Breast epithelium (tissue), 4 donors: ENCODE measurements at regions not wholly inside any gene's neighbourhood (a gene's known extent, or its start where the extent isn't known, plus 50 kb on each side); places are given as distances from the start of the nearest gene placed in this dataset.

Source experiments
- DNase-seq, 2 donors: peaks; one replicate each; pipeline ENCODE4 v3.0.0-alpha.2; 2019; ENCODE audit warnings: low spot score in 2 of 2
- H3K27ac ChIP-seq, 2 donors: fragments of 200-600 bp; sonication (generic) in 1 of 2; one replicate each; pipeline ENCODE4 v1.5.1; 2016 to 2019; ENCODE audit warnings: mild to moderate bottlenecking in 1 of 2
- H3K27me3 ChIP-seq, 2 donors: fragments of 200-600 bp; sonication (generic) in 1 of 2; one replicate each; pipeline versions ENCODE4 v1.5.1 to v1.6.0; 2017 to 2019; ENCODE audit warnings: control low read depth in 1 of 2, mild to moderate bottlenecking in 1 of 2
- H3K36me3 ChIP-seq: fragments of 200-600 bp; one replicate; pipeline ENCODE4 v1.5.1; 2019
- H3K4me1 ChIP-seq, 2 donors: fragments of 200-600 bp; sonication (generic); one replicate each; pipeline ENCODE4 v1.5.1; 2016 to 2019; ENCODE audit warnings: control low read depth in 1 of 2
- H3K4me3 ChIP-seq, 3 donors: fragments of 200-600 bp; sonication (generic); 1 replicate in 2 of 3; 2 replicates in 1 of 3; pipeline ENCODE4 v1.5.1; 2016 to 2019; ENCODE audit warnings: mild to moderate bottlenecking in 3 of 3, moderate library complexity in 2 of 3
- H3K9me3 ChIP-seq, 2 donors: fragments of 200-600 bp; sonication (generic) in 1 of 2; one replicate each; pipeline ENCODE4 v1.5.1; 2016 to 2019; ENCODE audit warnings: control low read depth in 1 of 2
- CTCF ChIP-seq, 3 donors: fragments of 450-650 bp; IDR thresholded peaks; one replicate each; pipeline ENCODE4 v1.5.1; 2016 to 2017; ENCODE audit warnings: antibody characterized with exemption in 3 of 3, mild to moderate bottlenecking in 3 of 3, moderate library complexity in 3 of 3
- POLR2A ChIP-seq: fragments of 450-650 bp; IDR thresholded peaks from one replicate; pipeline ENCODE4 v1.6.1; 2016; ENCODE audit warnings: antibody characterized with exemption, mild to moderate bottlenecking, moderate library complexity
- POLR2AphosphoS5 ChIP-seq, 3 donors: sonication (generic); formaldehyde crosslinking; IDR thresholded peaks; one replicate each; pipeline ENCODE4 v1.6.1; 2017; ENCODE audit warnings: antibody characterized with exemption in 3 of 3
- intact Hi-C: fragments of 100-400 bp; cut with DNase I; formaldehyde crosslinking; loops from one replicate; pipeline ENCODE4 v1.15.1; 2023; ENCODE audit warnings: low total_unique reads

GRCh38 chr14:66137081-66137480 is 349.1 kb upstream of the CCDC196 start:
- H3K4me1 ChIP-seq: no peaks in the 10 kb centered on the region
- H3K27ac ChIP-seq: no peak overlapping the region
- H3K27me3 ChIP-seq: no peaks in the 10 kb centered on the region
- intact Hi-C loops: no loop called here
- no peaks in the 10 kb centered on the region for H3K36me3 ChIP-seq
- TF ChIP-seq POLR2A: no peak
- TF ChIP-seq POLR2AphosphoS5 (IDR thresholded peaks at IDR 0.05): no peak
- no peak for TF ChIP-seq CTCF (IDR thresholded peaks at IDR 0.05)
- no peaks in the 10 kb centered on the region for H3K9me3 ChIP-seq
- no peak for DNase-seq
- no peak overlapping the region for H3K4me3 ChIP-seq

GRCh38 chr14:66139432-66139831 is 346.7 kb upstream of the CCDC196 start:
- no peak for DNase-seq
- no peak for TF ChIP-seq CTCF (IDR thresholded peaks at IDR 0.05)
- no peak for TF ChIP-seq POLR2A
- TF ChIP-seq POLR2AphosphoS5 (IDR thresholded peaks at IDR 0.05): no peak
- Histone ChIP-seq H3K36me3 (no peaks in the 10 kb centered on the region), H3K27ac (no peak overlapping the region), H3K27me3 (no peaks in the 10 kb centered on the region), H3K9me3 (no peaks in the 10 kb centered on the region), H3K4me1 (no peaks in the 10 kb centered on the region), H3K4me3 (no peak overlapping the region)
- intact Hi-C loops: no loop called here

GRCh38 chr14:66140213-66140918 is 345.8 kb upstream of the CCDC196 start:
- Histone ChIP-seq H3K4me3 (no peak overlapping the region), H3K4me1 (no peaks in the 10 kb centered on the region), H3K36me3 (no peaks in the 10 kb centered on the region), H3K27me3 (no peaks in the 10 kb centered on the region), H3K9me3 (peaks cover 0 to under 1% of the 10 kb centered on the region in 2 donors), H3K27ac (no peak overlapping the region)
- intact Hi-C loops: no loop called here
- DNase-seq: no peak
- TF ChIP-seq CTCF (IDR thresholded peaks at IDR 0.05) (no peak), POLR2AphosphoS5 (IDR thresholded peaks at IDR 0.05) (no peak), POLR2A (no peak)

DNA sequence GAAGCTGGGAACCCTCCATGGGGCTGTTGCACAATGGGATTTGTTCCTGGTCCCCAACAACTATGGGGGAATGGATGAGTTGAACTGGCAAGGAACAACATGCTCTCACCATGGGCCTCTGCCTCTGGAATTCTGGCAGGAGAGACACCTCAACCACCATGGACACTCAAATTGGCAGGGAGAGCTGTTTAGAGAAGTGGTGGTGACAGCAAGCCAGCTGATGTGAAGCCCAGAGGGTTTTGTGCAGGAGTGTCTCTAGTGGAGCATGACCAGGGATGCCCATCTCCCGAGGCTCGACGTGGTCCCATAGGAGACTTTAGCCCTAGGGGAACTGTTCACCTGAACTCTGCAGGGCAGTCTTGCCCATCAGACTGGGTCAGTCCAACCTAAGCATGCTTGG is 345.2 kb upstream of the CCDC196 start:
- H3K27me3 ChIP-seq: no peaks in the 10 kb centered on the region
- no peak overlapping the region for H3K27ac ChIP-seq
- no peaks in the 10 kb centered on the region for H3K36me3 ChIP-seq
- H3K4me3 ChIP-seq: no peak overlapping the region
- DNase-seq: no peak
- peaks cover 0 to 3% of the 10 kb centered on the region in 2 donors for H3K9me3 ChIP-seq
- intact Hi-C loops: no loop called here
- TF ChIP-seq POLR2A (no peak), POLR2AphosphoS5 (IDR thresholded peaks at IDR 0.05) (no peak), CTCF (IDR thresholded peaks at IDR 0.05) (no peak)
- H3K4me1 ChIP-seq: no peaks in the 10 kb centered on the region

GRCh38 chr14:66141733-66142132 is 344.4 kb upstream of the CCDC196 start:
- Histone ChIP-seq H3K36me3 (no peaks in the 10 kb centered on the region), H3K9me3 (peaks cover 0 to 3% of the 10 kb centered on the region in 2 donors), H3K27ac (no peak overlapping the region), H3K4me3 (no peak overlapping the region), H3K27me3 (no peaks in the 10 kb centered on the region), H3K4me1 (no peaks in the 10 kb centered on the region)
- intact Hi-C loops: no loop called here
- DNase-seq: no peak
- TF ChIP-seq CTCF (IDR thresholded peaks at IDR 0.05) (no peak), POLR2AphosphoS5 (IDR thresholded peaks at IDR 0.05) (no peak), POLR2A (no peak)
